COLO668 (cell line): ENCODE measurements at regions not wholly inside any gene's neighbourhood (a gene's known extent, or its start where the extent isn't known, plus 50 kb on each side); places are given as distances from the start of the nearest gene placed in this dataset.

Experiments used
- DNase-seq: peaks from one replicate; lab custom pipeline; 2025; ENCODE audit not compliant: unreplicated experiment; lab: John Stamatoyannopoulos, UW

- no peak for DNase-seq
These were observed 613.8 kb upstream of the TENM4 start for GRCh38 chr11:80054582-80055165.

- DNase-seq, result no peak
These were observed 607.7 kb upstream of the TENM4 start for GRCh38 chr11:80048513-80048912.

- DNase-seq, result no peak
These were observed 600.5 kb upstream of the TENM4 start for GRCh38 chr11:80041136-80042000.

GRCh38 chr11:80034801-80035200, 594.0 kb upstream of the TENM4 start:
- DNase-seq, result no peak

- no peak for DNase-seq
These were observed 590.3 kb upstream of the TENM4 start for GRCh38 chr11:80031014-80031600.

- no peak for DNase-seq
These were observed 588.2 kb upstream of the TENM4 start for GRCh38 chr11:80028998-80029397.

GRCh38 chr11:80024119-80024518, 583.3 kb upstream of the TENM4 start:
- DNase-seq, result no peak

- no peak for DNase-seq
These were observed 582.6 kb upstream of the TENM4 start for GRCh38 chr11:80023386-80023785.

- no peak for DNase-seq
These were observed 569.7 kb upstream of the TENM4 start for GRCh38 chr11:80010536-80010935.

GRCh38 chr11:80009081-80009480, 568.3 kb upstream of the TENM4 start:
- DNase-seq, result no peak

- no peak for DNase-seq
These were observed 566.8 kb upstream of the TENM4 start for GRCh38 chr11:80007616-80008015.

GRCh38 chr11:79990141-79990540, 549.3 kb upstream of the TENM4 start:
- no peak for DNase-seq

- DNase-seq, result no peak
These were observed 541.4 kb upstream of the TENM4 start for GRCh38 chr11:79982185-79982584.

- DNase-seq, result no peak
These were observed 540.1 kb upstream of the TENM4 start for GRCh38 chr11:79980916-79981315.

- DNase-seq, result no peak
These were observed 533.1 kb upstream of the TENM4 start for GRCh38 chr11:79973721-79974617.

GRCh38 chr11:79971255-79971654, 530.4 kb upstream of the TENM4 start:
- no peak for DNase-seq

- DNase-seq, result no peak
These were observed 525.8 kb upstream of the TENM4 start for GRCh38 chr11:79966592-79966991.

GRCh38 chr11:79963856-79964645, 523.2 kb upstream of the TENM4 start:
- DNase-seq, result no peak

GRCh38 chr11:79960461-79960860, 519.6 kb upstream of the TENM4 start:
- no peak for DNase-seq

GRCh38 chr11:79959318-79959717, 518.5 kb upstream of the TENM4 start:
- no peak for DNase-seq
